ENCODE measurements at regions not wholly inside any gene's neighbourhood (a gene's known extent, or its start where the extent isn't known, plus 50 kb on each side); places are given as distances from the start of the nearest gene placed in this dataset.

DNA sequence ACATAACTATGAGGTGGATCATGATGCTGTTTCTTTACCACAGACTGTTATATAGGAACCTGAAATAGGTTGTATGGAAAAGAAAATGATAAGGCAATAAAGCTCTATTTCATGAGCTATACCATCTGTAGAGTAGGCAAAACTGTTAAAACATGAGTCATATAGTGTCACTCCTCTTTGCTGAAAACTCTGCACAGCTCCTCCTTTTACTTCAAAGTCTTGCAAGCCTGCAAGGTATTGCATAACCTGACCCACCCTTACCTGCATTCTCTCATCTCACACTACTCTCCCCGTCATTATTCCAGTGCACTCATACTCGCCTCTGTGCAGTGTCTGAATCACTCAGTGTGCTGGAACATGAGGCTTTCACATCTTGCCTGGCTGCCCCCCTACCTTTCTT, 790.1 kb downstream of the EFNA5 start:
- TF ChIP-seq, protein P1, sequence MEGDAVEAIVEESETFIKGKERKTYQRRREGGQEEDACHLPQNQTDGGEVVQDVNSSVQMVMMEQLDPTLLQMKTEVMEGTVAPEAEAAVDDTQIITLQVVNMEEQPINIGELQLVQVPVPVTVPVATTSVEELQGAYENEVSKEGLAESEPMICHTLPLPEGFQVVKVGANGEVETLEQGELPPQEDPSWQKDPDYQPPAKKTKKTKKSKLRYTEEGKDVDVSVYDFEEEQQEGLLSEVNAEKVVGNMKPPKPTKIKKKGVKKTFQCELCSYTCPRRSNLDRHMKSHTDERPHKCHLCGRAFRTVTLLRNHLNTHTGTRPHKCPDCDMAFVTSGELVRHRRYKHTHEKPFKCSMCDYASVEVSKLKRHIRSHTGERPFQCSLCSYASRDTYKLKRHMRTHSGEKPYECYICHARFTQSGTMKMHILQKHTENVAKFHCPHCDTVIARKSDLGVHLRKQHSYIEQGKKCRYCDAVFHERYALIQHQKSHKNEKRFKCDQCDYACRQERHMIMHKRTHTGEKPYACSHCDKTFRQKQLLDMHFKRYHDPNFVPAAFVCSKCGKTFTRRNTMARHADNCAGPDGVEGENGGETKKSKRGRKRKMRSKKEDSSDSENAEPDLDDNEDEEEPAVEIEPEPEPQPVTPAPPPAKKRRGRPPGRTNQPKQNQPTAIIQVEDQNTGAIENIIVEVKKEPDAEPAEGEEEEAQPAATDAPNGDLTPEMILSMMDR (IDR thresholded peaks at IDR 0.05; ENCODE audit: low read depth, low read length): no peak
- no peak for TF ChIP-seq EZH2phosphoT487 (IDR thresholded peaks at IDR 0.05; ENCODE audit: low read depth)
